GM12874 (cell line): ENCODE measurements at regions not wholly inside any gene's neighbourhood (a gene's known extent, or its start where the extent isn't known, plus 50 kb on each side); places are given as distances from the start of the nearest gene placed in this dataset.

Experiments used
- CTCF ChIP-seq: IDR thresholded peaks from 2 replicates; pipeline ENCODE4 v1.5.1; 2011; ENCODE audit warnings: low read depth, mild to moderate bottlenecking, control low read depth, low read length, moderate library complexity; ENCODE audit not compliant: insufficient read depth

GRCh38 chr9:95769909-95770433 lies 105.5 kb upstream of the ERCC6L2 start:
- no peak for TF ChIP-seq CTCF

- no peak for TF ChIP-seq CTCF
These were observed 106.0 kb upstream of the ERCC6L2 start for GRCh38 chr9:95769473-95769872.

- TF ChIP-seq CTCF = no peak
These were observed 108.6 kb upstream of the ERCC6L2 start for GRCh38 chr9:95766906-95767305.

- TF ChIP-seq CTCF = no peak
These were observed 110.8 kb upstream of the ERCC6L2 start for GRCh38 chr9:95764533-95765319.

- no peak for TF ChIP-seq CTCF
These were observed 111.5 kb upstream of the ERCC6L2 start for GRCh38 chr9:95763983-95764382.

GRCh38 chr9:95763006-95763405 lies 112.5 kb upstream of the ERCC6L2 start:
- no peak for TF ChIP-seq CTCF

GRCh38 chr9:95762322-95762721 lies 113.2 kb upstream of the ERCC6L2 start:
- no peak for TF ChIP-seq CTCF
